ENCODE measurements at regions not wholly inside any gene's neighbourhood (a gene's known extent, or its start where the extent isn't known, plus 50 kb on each side); places are given as distances from the start of the nearest gene placed in this dataset.

DNA sequence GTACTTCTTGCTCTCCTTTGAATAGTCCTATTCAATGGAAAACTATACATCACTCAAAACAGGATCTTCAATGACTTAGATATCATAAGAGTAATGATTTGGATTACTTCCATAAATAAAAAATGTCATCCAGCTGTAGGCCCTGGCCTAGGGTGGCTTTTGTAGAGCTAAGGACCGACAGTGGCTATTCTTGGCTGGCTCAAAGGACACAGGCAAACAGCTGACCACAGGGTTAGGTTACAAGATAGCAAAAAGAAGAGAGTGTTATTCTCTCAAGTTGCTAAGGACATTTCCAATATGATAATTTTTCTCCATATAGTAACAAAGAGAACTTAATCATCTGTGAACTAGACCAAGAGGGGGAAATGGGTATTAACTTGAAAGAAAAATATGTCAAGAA, 495.1 kb downstream of the PLPP3 start:
- no peaks in the 10 kb centered on the region for H3K27me3 ChIP-seq (ENCODE audit: insufficient read depth, low read length, poor library complexity, severe bottlenecking)
- H3K79me2 ChIP-seq (ENCODE audit: insufficient read depth, low read length): no peaks in the 10 kb centered on the region

DNA sequence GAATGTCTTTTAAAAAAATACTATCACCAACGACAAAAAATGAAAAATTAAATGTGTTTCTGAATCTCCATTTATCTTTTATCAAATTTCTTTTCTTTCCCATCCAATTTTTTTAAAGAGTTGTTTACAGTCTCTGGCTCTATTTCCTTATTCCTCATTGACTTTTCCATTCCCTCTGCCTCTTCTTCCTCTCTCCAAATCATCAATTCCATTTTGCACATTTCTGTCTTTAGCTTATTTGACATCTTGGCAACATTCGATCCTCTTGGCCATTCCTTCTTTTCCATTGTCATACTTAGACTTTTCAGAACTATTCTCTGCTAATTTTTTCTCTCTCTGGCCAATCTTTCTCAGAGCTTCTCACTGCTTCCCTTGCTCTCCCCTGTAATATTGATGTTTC, 497.6 kb downstream of the PLPP3 start:
- H3K4me2 ChIP-seq (ENCODE audit: low read depth, low read length, poor library complexity, severe bottlenecking): no peak overlapping the region

More for the DNA sequence above, 495.1 kb downstream of the PLPP3 start:
- Histone ChIP-seq H3F3A (ENCODE audit: low read depth) (no peaks in the 10 kb centered on the region), H3K36me3 (ENCODE audit: insufficient read depth, low read length) (no peaks in the 10 kb centered on the region), H3K9me2 (replicated peaks; ENCODE audit: low read depth, low read length) (no peaks in the 10 kb centered on the region), H2AFZ (ENCODE audit: low read length) (no peak overlapping the region), H3K9me3 (ENCODE audit: insufficient read depth, low read depth, low read length) (0 out of 2 replicates have a peak, but pooled peaks cover 3% of the 10 kb centered on the region), H4K20me1 (ENCODE audit: insufficient read depth, low read length, poor library complexity, severe bottlenecking) (no peaks in the 10 kb centered on the region), H3K4me3 (ENCODE audit: low read length, poor library complexity, severe bottlenecking) (no peak overlapping the region), H3K4me2 (ENCODE audit: low read depth, low read length, poor library complexity, severe bottlenecking) (no peak overlapping the region), H3K4me1 (ENCODE audit: insufficient read depth, low read length, poor library complexity, severe bottlenecking) (no peaks in the 10 kb centered on the region), H3K9ac (ENCODE audit: low read depth, low read length, poor library complexity, severe bottlenecking) (no peak overlapping the region)
- TF ChIP-seq CTCF (conservative IDR thresholded peaks at IDR 0.05; ENCODE audit: low read length) (no peak), EZH2phosphoT487 (IDR thresholded peaks at IDR 0.05; ENCODE audit: borderline replicate concordance) (no peak)

GRCh38 chr1:56081173-56081572, 498.2 kb downstream of the PLPP3 start:
- no peaks in the 10 kb centered on the region for H4K20me1 ChIP-seq (ENCODE audit: insufficient read depth, low read length, poor library complexity, severe bottlenecking)
- H3K9me3 ChIP-seq (ENCODE audit: insufficient read depth, low read depth, low read length): no peaks in the 10 kb centered on the region
- no peaks in the 10 kb centered on the region for H3F3A ChIP-seq (ENCODE audit: low read depth)
- H2AFZ ChIP-seq (ENCODE audit: low read length): no peak overlapping the region
- no peak overlapping the region for H3K4me2 ChIP-seq (ENCODE audit: low read depth, low read length, poor library complexity, severe bottlenecking)
- no peaks in the 10 kb centered on the region for H3K4me1 ChIP-seq (ENCODE audit: insufficient read depth, low read length, poor library complexity, severe bottlenecking)
- H3K36me3 ChIP-seq (ENCODE audit: insufficient read depth, low read length): no peaks in the 10 kb centered on the region
- H3K9ac ChIP-seq (ENCODE audit: low read depth, low read length, poor library complexity, severe bottlenecking): no peak overlapping the region
- TF ChIP-seq EZH2phosphoT487 (IDR thresholded peaks at IDR 0.05; ENCODE audit: borderline replicate concordance) (no peak), CTCF (conservative IDR thresholded peaks at IDR 0.05; ENCODE audit: low read length) (no peak)
- H3K4me3 ChIP-seq (ENCODE audit: low read length, poor library complexity, severe bottlenecking): no peak overlapping the region
- H3K27me3 ChIP-seq (ENCODE audit: insufficient read depth, low read length, poor library complexity, severe bottlenecking): no peaks in the 10 kb centered on the region
- H3K9me2 ChIP-seq (replicated peaks; ENCODE audit: low read depth, low read length): no peaks in the 10 kb centered on the region
- H3K79me2 ChIP-seq (ENCODE audit: insufficient read depth, low read length): no peaks in the 10 kb centered on the region

More for the DNA sequence above, 497.6 kb downstream of the PLPP3 start:
- no peaks in the 10 kb centered on the region for H3K9me2 ChIP-seq (replicated peaks; ENCODE audit: low read depth, low read length)
- no peaks in the 10 kb centered on the region for H3K27me3 ChIP-seq (ENCODE audit: insufficient read depth, low read length, poor library complexity, severe bottlenecking)
- no peaks in the 10 kb centered on the region for H3K4me1 ChIP-seq (ENCODE audit: insufficient read depth, low read length, poor library complexity, severe bottlenecking)
- H3K9ac ChIP-seq (ENCODE audit: low read depth, low read length, poor library complexity, severe bottlenecking): no peak overlapping the region
- H4K20me1 ChIP-seq (ENCODE audit: insufficient read depth, low read length, poor library complexity, severe bottlenecking): no peaks in the 10 kb centered on the region
- no peak overlapping the region for H2AFZ ChIP-seq (ENCODE audit: low read length)
- TF ChIP-seq CTCF (conservative IDR thresholded peaks at IDR 0.05; ENCODE audit: low read length) (no peak), EZH2phosphoT487 (IDR thresholded peaks at IDR 0.05; ENCODE audit: borderline replicate concordance) (no peak)
- no peaks in the 10 kb centered on the region for H3K36me3 ChIP-seq (ENCODE audit: insufficient read depth, low read length)
- H3K4me3 ChIP-seq (ENCODE audit: low read length, poor library complexity, severe bottlenecking): no peak overlapping the region
- no peaks in the 10 kb centered on the region for H3K79me2 ChIP-seq (ENCODE audit: insufficient read depth, low read length)
- H3K9me3 ChIP-seq (ENCODE audit: insufficient read depth, low read depth, low read length): no peaks in the 10 kb centered on the region
- no peaks in the 10 kb centered on the region for H3F3A ChIP-seq (ENCODE audit: low read depth)

All from Loucy (cell line).